HEK293 (cell line): ENCODE measurements at regions not wholly inside any gene's neighbourhood (a gene's known extent, or its start where the extent isn't known, plus 50 kb on each side); places are given as distances from the start of the nearest gene placed in this dataset.

Source experiments
- CTCF ChIA-PET: fragments of 350-600 bp; formaldehyde crosslinking; extraction: SDS; loops from one replicate; lab custom pipeline; 2021; ENCODE audit warnings: antibody characterized with exemption; lab: Yijun Ruan, JAX
- POLR2A ChIA-PET: fragments of 300-600 bp; formaldehyde crosslinking; extraction: SDS; loops from one replicate; lab custom pipeline; 2020; ENCODE audit warnings: antibody characterized with exemption, inconsistent platforms; lab: Yijun Ruan, JAX
- H3K27ac ChIP-seq: fragments of 200-500 bp; sonication (Bioruptor generic); 2 replicates; pipeline ENCODE4 v1.5.1; 2014; ENCODE audit warnings: low read depth, low read length, control low read depth, inconsistent platforms; ENCODE audit errors: extremely low read depth
- H3K36me3 ChIP-seq, 2 experiments: fragments of 200-500 bp in 1 of 2; sonication (Bioruptor generic) in 1 of 2; 1 replicate in 1 of 2; 2 replicates in 1 of 2; pipeline ENCODE4 v1.5.1; 2014 to 2017; ENCODE audit warnings: inconsistent platforms in 2 of 2, low read length in 2 of 2; ENCODE audit not compliant: control insufficient read depth in 2 of 2, insufficient read depth in 1 of 2
- H3K4me1 ChIP-seq: fragments of 200-500 bp; sonication (Bioruptor generic); 2 replicates; pipeline ENCODE4 v1.5.1; 2014; ENCODE audit warnings: mild to moderate bottlenecking, low read length, inconsistent platforms; ENCODE audit not compliant: control insufficient read depth, insufficient read depth
- H3K4me3 ChIP-seq: 2 replicates; pipeline ENCODE4 v1.5.1; 2011; ENCODE audit warnings: low read depth, mild to moderate bottlenecking, control low read depth, low read length, moderate library complexity
- H3K9me3 ChIP-seq: fragments of 200-500 bp; sonication (Bioruptor generic); 2 replicates; pipeline ENCODE4 v1.5.1; 2014; ENCODE audit warnings: low read depth, low read length, inconsistent platforms; ENCODE audit not compliant: control insufficient read depth, insufficient read depth
- HOXD13 ChIP-seq: sonication (generic); formaldehyde crosslinking; IDR thresholded peaks from 2 replicates; pipeline ENCODE4 v1.8.0; 2022; ENCODE audit warnings: missing genetic modification reagents, borderline replicate concordance
- KLF1 ChIP-seq: fragments of 450-650 bp; formaldehyde crosslinking; IDR thresholded peaks from 2 replicates; pipeline ENCODE4 v1.5.1; 2016; ENCODE audit warnings: missing biosample characterization, missing genetic modification characterization
- PRDM1 ChIP-seq: fragments of 450-650 bp; formaldehyde crosslinking; IDR thresholded peaks from 2 replicates; pipeline ENCODE4; 2016; ENCODE audit warnings: missing biosample characterization, missing genetic modification characterization
- SCRT2 ChIP-seq: fragments of 450-650 bp; formaldehyde crosslinking; IDR thresholded peaks from 2 replicates; pipeline ENCODE4 v1.5.1; 2016; ENCODE audit warnings: missing biosample characterization, missing genetic modification characterization
- TRIM28 ChIP-seq: IDR thresholded peaks from 2 replicates; pipeline ENCODE4 v1.6.1; 2011; ENCODE audit warnings: low read length, control low read depth, borderline replicate concordance
- ZBTB17 ChIP-seq: fragments of 450-650 bp; formaldehyde crosslinking; IDR thresholded peaks from 2 replicates; pipeline ENCODE4 v1.5.1; 2016; ENCODE audit warnings: missing biosample characterization, missing genetic modification characterization
- ZFHX2 ChIP-seq: fragments of 450-650 bp; formaldehyde crosslinking; conservative IDR thresholded peaks from 2 replicates; pipeline ENCODE4 v1.5.1; 2016; ENCODE audit warnings: missing biosample characterization, missing genetic modification characterization
- ZNF112 ChIP-seq: fragments of 450-650 bp; formaldehyde crosslinking; IDR thresholded peaks from 2 replicates; pipeline ENCODE4 v1.5.0; 2017; ENCODE audit warnings: missing biosample characterization, missing genetic modification characterization
- ZNF132 ChIP-seq: fragments of 450-650 bp; formaldehyde crosslinking; IDR thresholded peaks from 2 replicates; pipeline ENCODE4 v1.5.1; 2017; ENCODE audit warnings: missing biosample characterization, missing genetic modification characterization, borderline replicate concordance
- ZNF184 ChIP-seq: fragments of 450-650 bp; IDR thresholded peaks from 2 replicates; pipeline ENCODE4 v1.5.1; 2018; ENCODE audit warnings: missing biosample characterization, mild to moderate bottlenecking, missing genetic modification characterization
- ZNF433 ChIP-seq: fragments of 450-650 bp; formaldehyde crosslinking; IDR thresholded peaks from 2 replicates; pipeline ENCODE4 v1.5.1; 2016; ENCODE audit warnings: missing biosample characterization, missing genetic modification characterization, low read depth
- ZNF48 ChIP-seq: fragments of 450-650 bp; formaldehyde crosslinking; IDR thresholded peaks from 2 replicates; pipeline ENCODE4 v1.5.1; 2016; ENCODE audit warnings: missing biosample characterization, missing genetic modification characterization
- ZNF521 ChIP-seq: fragments of 450-650 bp; formaldehyde crosslinking; IDR thresholded peaks from 2 replicates; pipeline ENCODE4 v1.5.1; 2017; ENCODE audit warnings: missing biosample characterization, mild to moderate bottlenecking, missing genetic modification characterization
- ZNF610 ChIP-seq: fragments of 450-650 bp; formaldehyde crosslinking; IDR thresholded peaks from 2 replicates; pipeline ENCODE4 v1.5.1; 2016; ENCODE audit warnings: missing biosample characterization, missing genetic modification characterization, borderline replicate concordance
- ZNF747 ChIP-seq: fragments of 450-650 bp; formaldehyde crosslinking; IDR thresholded peaks from 2 replicates; pipeline ENCODE4 v1.5.1; 2016; ENCODE audit warnings: missing biosample characterization, missing genetic modification characterization
- ZNF792 ChIP-seq: fragments of 450-650 bp; formaldehyde crosslinking; IDR thresholded peaks from 2 replicates; pipeline ENCODE4 v1.5.1; 2016; ENCODE audit warnings: missing biosample characterization, missing genetic modification characterization
- TF ChIP-seq, protein P1 (sequence below): fragments of 450-650 bp; IDR thresholded peaks from 2 replicates; pipeline ENCODE4 v1.5.1; 2018; ENCODE audit warnings: missing biosample characterization, mild to moderate bottlenecking, missing genetic modification characterization
- TF ChIP-seq, protein P2 (sequence below): fragments of 450-650 bp; formaldehyde crosslinking; IDR thresholded peaks from 2 replicates; pipeline ENCODE4 v1.5.1; 2016; ENCODE audit warnings: missing biosample characterization, missing genetic modification characterization
- TF ChIP-seq, protein P3 (sequence below): fragments of 450-650 bp; formaldehyde crosslinking; IDR thresholded peaks from 2 replicates; pipeline ENCODE4 v1.5.1; 2017; ENCODE audit warnings: missing biosample characterization, missing genetic modification characterization
- TF ChIP-seq, protein P4 (sequence below): fragments of 450-650 bp; formaldehyde crosslinking; IDR thresholded peaks from 2 replicates; pipeline ENCODE4 v1.5.1; 2017; ENCODE audit warnings: missing biosample characterization, mild to moderate bottlenecking, missing genetic modification characterization, moderate library complexity
- TF ChIP-seq, protein P5 (sequence below): fragments of 450-650 bp; formaldehyde crosslinking; IDR thresholded peaks from 2 replicates; pipeline ENCODE4 v1.5.1; 2016; ENCODE audit warnings: missing biosample characterization, missing genetic modification characterization, borderline replicate concordance

DNA sequence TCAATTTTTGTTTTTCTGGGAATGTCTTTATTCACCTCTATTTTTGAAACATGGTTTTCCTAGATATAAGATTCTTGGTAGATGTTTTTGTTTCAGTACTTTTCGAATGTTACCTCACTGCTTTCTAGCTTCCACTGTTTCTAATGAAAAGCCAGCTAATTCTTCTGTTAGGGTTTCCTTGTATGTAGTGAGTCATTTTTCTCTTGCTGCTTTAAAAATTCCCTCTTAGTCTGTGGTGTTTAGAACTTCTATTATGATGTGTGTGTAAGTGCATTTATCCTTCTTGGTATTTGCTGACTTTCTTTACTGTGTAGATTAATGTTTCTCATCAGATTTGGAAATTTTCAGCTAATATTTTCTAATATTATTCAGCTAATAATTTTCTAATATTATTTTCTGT is 151.1 kb upstream of the OSTN start (continued):
- TF ChIP-seq ZNF48 (tag by site-specific recombination), result no peak
- no peak for TF ChIP-seq ZFHX2 (tag by site-specific recombination)
- TF ChIP-seq, protein P1, sequence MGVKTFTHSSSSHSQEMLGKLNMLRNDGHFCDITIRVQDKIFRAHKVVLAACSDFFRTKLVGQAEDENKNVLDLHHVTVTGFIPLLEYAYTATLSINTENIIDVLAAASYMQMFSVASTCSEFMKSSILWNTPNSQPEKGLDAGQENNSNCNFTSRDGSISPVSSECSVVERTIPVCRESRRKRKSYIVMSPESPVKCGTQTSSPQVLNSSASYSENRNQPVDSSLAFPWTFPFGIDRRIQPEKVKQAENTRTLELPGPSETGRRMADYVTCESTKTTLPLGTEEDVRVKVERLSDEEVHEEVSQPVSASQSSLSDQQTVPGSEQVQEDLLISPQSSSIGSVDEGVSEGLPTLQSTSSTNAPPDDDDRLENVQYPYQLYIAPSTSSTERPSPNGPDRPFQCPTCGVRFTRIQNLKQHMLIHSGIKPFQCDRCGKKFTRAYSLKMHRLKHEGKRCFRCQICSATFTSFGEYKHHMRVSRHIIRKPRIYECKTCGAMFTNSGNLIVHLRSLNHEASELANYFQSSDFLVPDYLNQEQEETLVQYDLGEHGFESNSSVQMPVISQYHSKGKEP (tag by site-specific recombination), result no peak
- no peak for TF ChIP-seq PRDM1 (tag by site-specific recombination)
- no peak for TF ChIP-seq KLF1 (tag by site-specific recombination)
- no peak for TF ChIP-seq HOXD13
- TF ChIP-seq SCRT2 (tag by site-specific recombination), result no peak

DNA sequence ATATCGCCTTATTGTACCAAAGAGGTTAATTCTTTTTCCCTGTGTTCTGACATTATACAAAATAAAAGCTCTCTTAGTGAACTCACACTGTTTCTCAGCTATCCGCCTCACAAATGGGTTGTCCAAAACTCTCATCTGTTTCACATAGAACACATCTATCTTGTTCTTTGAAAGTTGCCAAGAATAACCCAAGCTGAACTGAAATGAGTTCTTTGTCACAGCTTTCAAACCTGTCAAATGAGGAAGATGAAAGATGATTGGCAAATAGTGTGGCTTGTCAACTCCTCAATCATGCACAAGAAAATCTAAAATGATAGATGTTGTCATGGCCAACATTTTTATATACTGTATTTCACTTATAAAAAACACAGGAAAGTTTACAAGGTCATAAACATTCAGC is 168.1 kb upstream of the OSTN start:
- Histone ChIP-seq H3K27ac (no peak overlapping the region), H3K36me3 (no peaks in the 10 kb centered on the region), H3K4me3 (no peak overlapping the region), H3K4me1 (no peaks in the 10 kb centered on the region), H3K9me3 (no peaks in the 10 kb centered on the region)
- TF ChIP-seq ZBTB17 (no peak), ZNF184 (no peak), TRIM28 (no peak), ZNF747 (no peak)
- TF ChIP-seq, protein P2, sequence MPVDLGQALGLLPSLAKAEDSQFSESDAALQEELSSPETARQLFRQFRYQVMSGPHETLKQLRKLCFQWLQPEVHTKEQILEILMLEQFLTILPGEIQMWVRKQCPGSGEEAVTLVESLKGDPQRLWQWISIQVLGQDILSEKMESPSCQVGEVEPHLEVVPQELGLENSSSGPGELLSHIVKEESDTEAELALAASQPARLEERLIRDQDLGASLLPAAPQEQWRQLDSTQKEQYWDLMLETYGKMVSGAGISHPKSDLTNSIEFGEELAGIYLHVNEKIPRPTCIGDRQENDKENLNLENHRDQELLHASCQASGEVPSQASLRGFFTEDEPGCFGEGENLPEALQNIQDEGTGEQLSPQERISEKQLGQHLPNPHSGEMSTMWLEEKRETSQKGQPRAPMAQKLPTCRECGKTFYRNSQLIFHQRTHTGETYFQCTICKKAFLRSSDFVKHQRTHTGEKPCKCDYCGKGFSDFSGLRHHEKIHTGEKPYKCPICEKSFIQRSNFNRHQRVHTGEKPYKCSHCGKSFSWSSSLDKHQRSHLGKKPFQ (tag by site-specific recombination), result no peak
- ChIA-PET POLR2A (no interaction called here), CTCF (no interaction called here)

DNA sequence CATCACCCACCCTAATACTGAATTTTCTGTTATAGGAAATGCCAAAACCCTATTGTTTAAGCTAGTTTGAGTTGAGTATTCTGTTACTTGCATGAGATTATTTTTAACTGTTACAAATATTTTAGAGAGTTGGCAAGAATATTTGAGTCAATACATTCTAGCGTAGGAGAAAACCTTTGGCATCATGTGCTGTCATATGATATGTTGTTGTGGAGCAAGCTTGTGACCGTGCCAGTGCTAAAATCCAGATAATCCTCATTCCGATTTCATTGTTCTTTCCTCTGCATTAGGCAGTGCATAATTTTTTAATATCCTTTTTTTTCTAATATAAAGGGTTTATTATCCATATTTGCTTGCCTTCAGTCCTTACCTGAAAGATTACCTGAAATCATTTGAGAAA is 168.0 kb upstream of the GMNC start:
- POLR2A ChIA-PET, result no interaction called here

DNA sequence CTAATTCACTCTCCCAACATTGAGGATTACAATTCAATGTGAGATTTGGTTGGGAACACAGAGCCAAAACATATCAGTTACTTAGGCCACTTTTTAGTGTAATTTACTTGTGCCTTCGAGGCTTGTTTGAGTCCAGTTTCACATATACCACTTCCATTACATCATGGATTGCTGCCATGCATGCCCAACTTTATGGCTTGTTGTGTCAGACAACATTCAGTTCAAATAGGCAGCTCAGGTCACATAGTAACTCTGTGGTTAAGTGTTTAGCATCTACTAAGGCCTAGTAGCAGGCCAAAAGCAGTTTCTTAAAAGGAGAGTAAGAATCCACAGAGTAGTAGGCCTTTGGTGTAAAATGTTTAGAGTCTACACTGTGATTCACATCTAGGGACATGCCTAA is 164.3 kb upstream of the GMNC start:
- Histone ChIP-seq H3K4me3 (no peak overlapping the region), H3K27ac (no peak overlapping the region), H3K4me1 (no peaks in the 10 kb centered on the region), H3K9me3 (no peaks in the 10 kb centered on the region), H3K36me3 (no peaks in the 10 kb centered on the region)
- ChIA-PET POLR2A (no interaction called here), CTCF (no interaction called here)
- TF ChIP-seq ZNF792 (tag by site-specific recombination) (no peak), PRDM1 (tag by site-specific recombination) (no peak), ZNF610 (tag by site-specific recombination) (no peak), ZNF433 (no peak)
- TF ChIP-seq, protein P3, sequence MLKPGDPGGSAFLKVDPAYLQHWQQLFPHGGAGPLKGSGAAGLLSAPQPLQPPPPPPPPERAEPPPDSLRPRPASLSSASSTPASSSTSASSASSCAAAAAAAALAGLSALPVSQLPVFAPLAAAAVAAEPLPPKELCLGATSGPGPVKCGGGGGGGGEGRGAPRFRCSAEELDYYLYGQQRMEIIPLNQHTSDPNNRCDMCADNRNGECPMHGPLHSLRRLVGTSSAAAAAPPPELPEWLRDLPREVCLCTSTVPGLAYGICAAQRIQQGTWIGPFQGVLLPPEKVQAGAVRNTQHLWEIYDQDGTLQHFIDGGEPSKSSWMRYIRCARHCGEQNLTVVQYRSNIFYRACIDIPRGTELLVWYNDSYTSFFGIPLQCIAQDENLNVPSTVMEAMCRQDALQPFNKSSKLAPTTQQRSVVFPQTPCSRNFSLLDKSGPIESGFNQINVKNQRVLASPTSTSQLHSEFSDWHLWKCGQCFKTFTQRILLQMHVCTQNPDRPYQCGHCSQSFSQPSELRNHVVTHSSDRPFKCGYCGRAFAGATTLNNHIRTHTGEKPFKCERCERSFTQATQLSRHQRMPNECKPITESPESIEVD (tag by site-specific recombination), result no peak
- TF ChIP-seq, protein P4, sequence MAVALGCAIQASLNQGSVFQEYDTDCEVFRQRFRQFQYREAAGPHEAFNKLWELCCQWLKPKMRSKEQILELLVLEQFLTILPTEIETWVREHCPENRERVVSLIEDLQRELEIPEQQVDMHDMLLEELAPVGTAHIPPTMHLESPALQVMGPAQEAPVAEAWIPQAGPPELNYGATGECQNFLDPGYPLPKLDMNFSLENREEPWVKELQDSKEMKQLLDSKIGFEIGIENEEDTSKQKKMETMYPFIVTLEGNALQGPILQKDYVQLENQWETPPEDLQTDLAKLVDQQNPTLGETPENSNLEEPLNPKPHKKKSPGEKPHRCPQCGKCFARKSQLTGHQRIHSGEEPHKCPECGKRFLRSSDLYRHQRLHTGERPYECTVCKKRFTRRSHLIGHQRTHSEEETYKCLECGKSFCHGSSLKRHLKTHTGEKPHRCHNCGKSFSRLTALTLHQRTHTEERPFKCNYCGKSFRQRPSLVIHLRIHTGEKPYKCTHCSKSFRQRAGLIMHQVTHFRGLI (tag by site-specific recombination), result no peak
- TF ChIP-seq, protein P1 (tag by site-specific recombination), result 0 out of 2 replicates have a peak, but pooled peaks have one; percentile 48

More for the DNA sequence above, 168.0 kb upstream of the GMNC start:
- no peaks in the 10 kb centered on the region for H3K4me1 ChIP-seq
- no peak overlapping the region for H3K27ac ChIP-seq
- H3K9me3 ChIP-seq, result no peaks in the 10 kb centered on the region
- H3K36me3 ChIP-seq, result no peaks in the 10 kb centered on the region
- CTCF ChIA-PET, result no interaction called here
- TF ChIP-seq ZNF112 (tag by site-specific recombination) (no peak), ZNF521 (tag by site-specific recombination) (no peak), ZNF132 (tag by site-specific recombination) (no peak)
- TF ChIP-seq, protein P5, sequence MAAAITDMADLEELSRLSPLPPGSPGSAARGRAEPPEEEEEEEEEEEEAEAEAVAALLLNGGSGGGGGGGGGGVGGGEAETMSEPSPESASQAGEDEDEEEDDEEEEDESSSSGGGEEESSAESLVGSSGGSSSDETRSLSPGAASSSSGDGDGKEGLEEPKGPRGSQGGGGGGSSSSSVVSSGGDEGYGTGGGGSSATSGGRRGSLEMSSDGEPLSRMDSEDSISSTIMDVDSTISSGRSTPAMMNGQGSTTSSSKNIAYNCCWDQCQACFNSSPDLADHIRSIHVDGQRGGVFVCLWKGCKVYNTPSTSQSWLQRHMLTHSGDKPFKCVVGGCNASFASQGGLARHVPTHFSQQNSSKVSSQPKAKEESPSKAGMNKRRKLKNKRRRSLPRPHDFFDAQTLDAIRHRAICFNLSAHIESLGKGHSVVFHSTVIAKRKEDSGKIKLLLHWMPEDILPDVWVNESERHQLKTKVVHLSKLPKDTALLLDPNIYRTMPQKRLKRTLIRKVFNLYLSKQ (tag by site-specific recombination), result no peak
- H3K4me3 ChIP-seq, result no peak overlapping the region
